Smooth muscle cell (in vitro differentiated cells): ENCODE measurements at regions not wholly inside any gene's neighbourhood (a gene's known extent, or its start where the extent isn't known, plus 50 kb on each side); places are given as distances from the start of the nearest gene placed in this dataset.

Experiments used
- DNase-seq: peaks from one replicate; lab custom pipeline; 2025; ENCODE audit not compliant: unreplicated experiment; lab: John Stamatoyannopoulos, UW
- H2AFZ ChIP-seq: fragments of 200-600 bp; sonication (generic); 2 replicates; pipeline ENCODE4 v1.6.0; 2016; ENCODE audit warnings: antibody characterized with exemption, low read depth, mild to moderate bottlenecking
- H3F3A ChIP-seq: fragments of 200-600 bp; sonication (generic); 2 replicates; pipeline ENCODE4 v1.6.0; 2017; ENCODE audit warnings: antibody characterized with exemption, low read depth
- H3K27ac ChIP-seq: fragments of 200-600 bp; sonication (generic); 2 replicates; pipeline ENCODE4 v1.5.1; 2016; ENCODE audit warnings: low read depth, mild to moderate bottlenecking
- H3K27me3 ChIP-seq: fragments of 200-600 bp; sonication (generic); 2 replicates; pipeline ENCODE4 v1.6.1; 2016; ENCODE audit warnings: low read depth, mild to moderate bottlenecking
- H3K36me3 ChIP-seq: fragments of 200-600 bp; sonication (generic); 2 replicates; pipeline ENCODE4 v1.5.1; 2016; ENCODE audit warnings: low read depth
- H3K4me1 ChIP-seq: fragments of 200-600 bp; sonication (generic); 2 replicates; pipeline ENCODE4 v1.5.1; 2016; ENCODE audit warnings: low read depth
- H3K4me2 ChIP-seq: fragments of 200-600 bp; sonication (generic); 2 replicates; pipeline ENCODE4 v1.6.0; 2016; ENCODE audit warnings: mild to moderate bottlenecking
- H3K4me3 ChIP-seq: fragments of 200-600 bp; sonication (generic); 2 replicates; pipeline ENCODE4 v1.5.1; 2016; ENCODE audit warnings: mild to moderate bottlenecking
- H3K79me2 ChIP-seq: fragments of 200-600 bp; sonication (generic); 2 replicates; pipeline ENCODE4 v1.6.0; 2016; ENCODE audit warnings: low read depth, mild to moderate bottlenecking
- H3K9ac ChIP-seq: fragments of 200-600 bp; sonication (generic); 2 replicates; pipeline ENCODE4 v1.6.0; 2016; ENCODE audit warnings: low read depth
- H3K9me3 ChIP-seq: fragments of 200-600 bp; sonication (generic); replicated peaks from 2 replicates; pipeline ENCODE4 v1.5.1; 2016; ENCODE audit warnings: low read depth
- H4K20me1 ChIP-seq: fragments of 200-600 bp; sonication (generic); 2 replicates; pipeline ENCODE4 v1.6.0; 2016; ENCODE audit warnings: low read depth
- CTCF ChIP-seq: fragments of 200-600 bp; sonication (generic); IDR thresholded peaks from 2 replicates; pipeline ENCODE4 v1.5.1; 2017; ENCODE audit warnings: borderline replicate concordance, mild to moderate bottlenecking, antibody characterized with exemption; ENCODE audit not compliant: insufficient read depth, poor library complexity, severe bottlenecking
- WGBS: methylation state at CpG from one replicate; pipeline ENCODE4 v1.1.7; 2016; ENCODE audit warnings: low lambda C conversion rate; 5-methylcytosine and 5-hydroxymethylcytosine counted together

- Histone ChIP-seq H3K4me3 (no peak overlapping the region), H3K27me3 (no peaks in the 10 kb centered on the region), H3K36me3 (no peaks in the 10 kb centered on the region), H4K20me1 (no peaks in the 10 kb centered on the region), H3K79me2 (no peaks in the 10 kb centered on the region), H3K4me1 (no peaks in the 10 kb centered on the region), H2AFZ (peak overlapping the region; percentile 20), H3K9me3 (no peaks in the 10 kb centered on the region), H3K27ac (peak overlapping the region; percentile 22), H3K9ac (no peak overlapping the region), H3K4me2 (peak overlapping the region; percentile 54), H3F3A (no peaks in the 10 kb centered on the region)
- 29% methylated on average over 3 of the region's 3 CpGs for WGBS
- no peak for TF ChIP-seq CTCF
- no peak for DNase-seq
Measured at GRCh38 chr9:28832168-28832770, 1259.0 kb upstream of the C9orf72 start.

GRCh38 chr9:28834156-28834555 is 1260.9 kb upstream of the C9orf72 start:
- H3K27ac ChIP-seq, result no peak overlapping the region
- H3K79me2 ChIP-seq, result no peaks in the 10 kb centered on the region
- TF ChIP-seq CTCF, result no peak
- no peak for DNase-seq
- WGBS, result 91% methylated on average over 1 of the region's 1 CpG
- H3K4me2 ChIP-seq, result no peak overlapping the region
- no peak overlapping the region for H3K9ac ChIP-seq
- no peak overlapping the region for H2AFZ ChIP-seq
- H3K4me3 ChIP-seq, result no peak overlapping the region
- H3K9me3 ChIP-seq, result no peaks in the 10 kb centered on the region
- H3K4me1 ChIP-seq, result no peaks in the 10 kb centered on the region
- no peaks in the 10 kb centered on the region for H3F3A ChIP-seq
- no peaks in the 10 kb centered on the region for H4K20me1 ChIP-seq
- H3K27me3 ChIP-seq, result no peaks in the 10 kb centered on the region
- no peaks in the 10 kb centered on the region for H3K36me3 ChIP-seq

GRCh38 chr9:28839778-28840430 is 1266.6 kb upstream of the C9orf72 start:
- H3K79me2 ChIP-seq, result no peaks in the 10 kb centered on the region
- H3K27me3 ChIP-seq, result no peaks in the 10 kb centered on the region
- H3K4me2 ChIP-seq, result no peak overlapping the region
- no peaks in the 10 kb centered on the region for H3K9me3 ChIP-seq
- no peak overlapping the region for H3K27ac ChIP-seq
- peaks cover 3% of the 10 kb centered on the region for H3K4me1 ChIP-seq
- no peak overlapping the region for H3K4me3 ChIP-seq
- no peaks in the 10 kb centered on the region for H4K20me1 ChIP-seq
- no peak overlapping the region for H2AFZ ChIP-seq
- no peak for TF ChIP-seq CTCF
- H3K9ac ChIP-seq, result no peak overlapping the region
- H3K36me3 ChIP-seq, result no peaks in the 10 kb centered on the region
- WGBS, result over 99% methylated on average over 6 of the region's 9 CpGs
- DNase-seq, result no peak
- no peaks in the 10 kb centered on the region for H3F3A ChIP-seq

DNA sequence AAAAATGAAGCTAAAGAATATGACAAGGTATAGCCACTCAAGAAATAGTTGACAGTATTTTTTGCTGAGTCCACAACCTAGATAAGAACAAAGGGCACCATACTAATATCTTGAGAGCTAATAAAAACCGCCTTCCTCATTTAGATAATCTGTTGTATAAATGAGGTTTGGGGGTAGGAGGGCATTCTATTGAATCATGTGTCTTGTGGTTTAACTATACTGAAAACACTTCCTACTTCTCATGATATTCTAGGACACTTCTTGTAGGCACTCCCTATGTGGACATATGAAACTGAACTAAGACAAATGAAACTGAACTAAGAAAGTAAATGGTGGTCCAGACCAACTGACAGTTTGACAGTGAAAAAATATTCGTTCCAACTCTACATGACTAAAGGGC is 1268.5 kb upstream of the C9orf72 start:
- H3K4me1 ChIP-seq, result peaks cover 3% of the 10 kb centered on the region
- H2AFZ ChIP-seq, result no peak overlapping the region
- no peaks in the 10 kb centered on the region for H3K27me3 ChIP-seq
- no peak for TF ChIP-seq CTCF
- no peaks in the 10 kb centered on the region for H3K9me3 ChIP-seq
- peak overlapping the region; percentile 29 for H3K27ac ChIP-seq
- H3F3A ChIP-seq, result no peaks in the 10 kb centered on the region
- no peak overlapping the region for H3K4me3 ChIP-seq
- H3K4me2 ChIP-seq, result peak overlapping the region; percentile 34
- H3K79me2 ChIP-seq, result no peaks in the 10 kb centered on the region
- no peak for DNase-seq
- no peaks in the 10 kb centered on the region for H4K20me1 ChIP-seq
- 73% methylated on average over 2 of the region's 2 CpGs for WGBS
- H3K36me3 ChIP-seq, result no peaks in the 10 kb centered on the region
- no peak overlapping the region for H3K9ac ChIP-seq
